B cell (primary cell): ENCODE measurements at regions not wholly inside any gene's neighbourhood (a gene's known extent, or its start where the extent isn't known, plus 50 kb on each side); places are given as distances from the start of the nearest gene placed in this dataset.

ENCODE experiments used
- ATAC-seq: fragments of 200-7000 bp; cut with Tn5 transposase; one replicate; pipeline ENCODE4 v1.10.0; 2021; ENCODE audit warnings: low read depth, mild to moderate bottlenecking, moderate number of reproducible peaks, moderate library complexity
- CTCF ChIA-PET: fragments of 350-600 bp; sonication (Branson Sonifier 250); formaldehyde crosslinking; loops from one replicate; lab custom pipeline; 2021; ENCODE audit warnings: antibody characterized with exemption, inconsistent platforms; lab: Charles Lee
- POLR2A ChIA-PET: fragments of 350-600 bp; sonication (Branson Sonifier 250); formaldehyde crosslinking; loops from one replicate; lab custom pipeline; 2021; ENCODE audit warnings: antibody characterized with exemption; lab: Charles Lee
- DNase-seq: peaks from one replicate; pipeline ENCODE4 v3.0.0; 2013
- H2AFZ ChIP-seq: 2 replicates; pipeline ENCODE4 v1.6.1; 2012; ENCODE audit warnings: mild to moderate bottlenecking, low read depth, low read length; ENCODE audit not compliant: insufficient read depth, poor library complexity, severe bottlenecking
- H3K27ac ChIP-seq, 2 donors: 1 replicate in 1 of 2; 2 replicates in 1 of 2; pipeline ENCODE4 v1.5.1; 2012 to 2013; ENCODE audit warnings: low read length in 2 of 2, mild to moderate bottlenecking in 2 of 2, moderate library complexity in 1 of 2
- H3K27me3 ChIP-seq, 4 experiments: fragments of 200-600 bp in 1 of 4; sonication (generic) in 1 of 4; replicated peaks in 1 of 4; 1 replicate in 2 of 4; 2 replicates in 2 of 4; pipeline versions ENCODE4 v1.6.1 to v1.7.0; 2013 to 2016; ENCODE audit warnings: low read length in 3 of 4, mild to moderate bottlenecking in 2 of 4, mixed read lengths in 1 of 4, moderate library complexity in 1 of 4; ENCODE audit not compliant: insufficient read depth in 4 of 4, control insufficient read depth in 3 of 4; ENCODE audit errors: control extremely low read depth in 1 of 4
- H3K36me3 ChIP-seq, 2 experiments: replicated peaks in 1 of 2; 1 replicate in 1 of 2; 2 replicates in 1 of 2; pipeline versions ENCODE4 v1.6.1 to v1.7.1; 2013; ENCODE audit warnings: low read length in 1 of 2; ENCODE audit not compliant: insufficient read depth in 2 of 2, control insufficient read depth in 1 of 2; ENCODE audit errors: control extremely low read depth in 1 of 2, extremely low read depth in 1 of 2
- H3K4me1 ChIP-seq, 2 donors: fragments of 200-600 bp in 1 of 2; sonication (generic) in 1 of 2; 1 replicate in 1 of 2; 2 replicates in 1 of 2; pipeline versions ENCODE4 v1.5.1 to v1.6.1; 2013 to 2017; ENCODE audit warnings: low read length in 2 of 2; ENCODE audit not compliant: control insufficient read depth in 2 of 2, insufficient read depth in 2 of 2
- H3K4me2 ChIP-seq: replicated peaks from 2 replicates; pipeline ENCODE3; 2012; ENCODE audit warnings: mild to moderate bottlenecking, low read depth, low read length; ENCODE audit not compliant: poor library complexity, severe bottlenecking
- H3K4me3 ChIP-seq, 5 experiments: fragments of 200-600 bp in 1 of 5; sonication (generic) in 1 of 5; 1 replicate in 3 of 5; 2 replicates in 2 of 5; pipeline versions ENCODE4 v1.5.1 to v1.7.0; 2011 to 2016; ENCODE audit warnings: low read length in 4 of 5, mild to moderate bottlenecking in 4 of 5, low read depth in 2 of 5, control low read depth in 1 of 5, moderate library complexity in 1 of 5; ENCODE audit not compliant: insufficient read depth in 1 of 5; ENCODE audit errors: control extremely low read depth in 1 of 5, extremely low read depth in 1 of 5
- H3K79me2 ChIP-seq: fragments of 200-600 bp; sonication (generic); one replicate; pipeline ENCODE4 v1.6.0; 2016; ENCODE audit warnings: low read length; ENCODE audit not compliant: control insufficient read depth, insufficient read depth
- H3K9ac ChIP-seq: fragments of 200-600 bp; sonication (generic); 2 replicates; pipeline ENCODE4 v1.6.1; 2017; ENCODE audit warnings: mild to moderate bottlenecking, low read length, moderate library complexity
- H3K9me3 ChIP-seq, 3 donors: one replicate each; pipeline versions ENCODE4 v1.6.1 to v1.7.1; 2013; ENCODE audit warnings: low read length in 2 of 3; ENCODE audit not compliant: control insufficient read depth in 2 of 3, insufficient read depth in 1 of 3; ENCODE audit errors: control extremely low read depth in 1 of 3
- H4K20me1 ChIP-seq: 2 replicates; pipeline ENCODE4 v1.6.0; 2012; ENCODE audit warnings: mild to moderate bottlenecking, low read length; ENCODE audit not compliant: insufficient read depth, control insufficient read depth, poor library complexity, severe bottlenecking
- H3K27ac Mint-ChIP-seq: one replicate; pipeline ENCODE4 v1.8.0; 2021; ENCODE audit warnings: mixed read lengths
- H3K27me3 Mint-ChIP-seq: one replicate; pipeline ENCODE4 v1.8.0; 2021; ENCODE audit warnings: mixed read lengths
- H3K4me1 Mint-ChIP-seq: one replicate; pipeline ENCODE4 v1.8.0; 2021; ENCODE audit warnings: mixed read lengths
- H3K4me3 Mint-ChIP-seq: one replicate; pipeline ENCODE4 v1.8.0; 2021; ENCODE audit warnings: mixed read lengths
- H3K9me3 Mint-ChIP-seq: one replicate; pipeline ENCODE4 v1.8.0; 2022; ENCODE audit warnings: mixed read lengths; ENCODE audit not compliant: insufficient read depth
- CTCF ChIP-seq: fragments of 200-600 bp; IDR thresholded peaks from one replicate; pipeline ENCODE4 v1.8.0; 2022; ENCODE audit warnings: antibody characterized with exemption, mild to moderate bottlenecking
- EZH2 ChIP-seq: IDR thresholded peaks from 2 replicates; pipeline ENCODE4 v1.6.1; 2012; ENCODE audit warnings: borderline replicate concordance, low read depth, mild to moderate bottlenecking, moderate library complexity, low read length; ENCODE audit not compliant: insufficient read depth, poor library complexity, severe bottlenecking
- whole genome bisulfite sequencing: methylation state at CpG from one replicate; pipeline ENCODE4 v1.1.5; 2013; ENCODE audit warnings: missing lambda C conversion rate; ENCODE audit not compliant: insufficient coverage; 5-methylcytosine and 5-hydroxymethylcytosine counted together
- intact Hi-C: fragments of 100-400 bp; cut with micrococcal nuclease; formaldehyde crosslinking; loops from one replicate; pipeline ENCODE4 v1.10.0; 2022

DNA sequence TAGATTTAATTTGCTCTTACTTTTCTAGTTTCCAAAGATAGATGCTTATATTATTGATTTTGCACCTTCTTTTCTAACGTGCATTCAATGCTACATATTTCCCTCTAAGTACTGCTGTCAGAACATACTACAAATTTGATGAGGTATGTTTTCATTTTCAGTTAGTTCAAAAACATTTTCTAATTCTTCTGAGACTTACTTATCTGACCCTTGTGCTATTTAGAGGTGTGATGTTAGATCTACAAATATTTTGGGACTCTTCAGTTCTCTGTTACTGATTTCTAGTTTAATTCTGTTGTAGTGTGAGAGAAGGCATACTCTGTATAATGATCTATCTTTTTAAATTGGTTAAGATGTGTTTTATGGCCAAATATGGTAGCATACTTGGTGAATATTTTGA is 97.8 kb upstream of the TMEM168 start:
- no peak for ATAC-seq
- Mint-ChIP-seq H3K27ac (no peak overlapping the region), H3K27me3 (no peaks in the 10 kb centered on the region), H3K4me3 (no peak overlapping the region), H3K9me3 (peaks cover 3% of the 10 kb centered on the region), H3K4me1 (peaks cover 16% of the 10 kb centered on the region)
- DNase-seq = no peak
- POLR2A ChIA-PET = no interaction called here
- no peaks in the 10 kb centered on the region for H3K36me3 ChIP-seq
- CTCF ChIA-PET = no interaction called here
- H3K27me3 ChIP-seq = no peaks in the 10 kb centered on the region
- no peak overlapping the region for H3K4me3 ChIP-seq
- no peak overlapping the region for H2AFZ ChIP-seq
- H3K27ac ChIP-seq = no peak overlapping the region
- TF ChIP-seq EZH2 (no peak), CTCF (no peak)
- intact Hi-C loops = loop anchor here (10.0 kb wide), 1 partner anchor 433 kb away; the partner anchor contains the start of gene IFRD1
- WGBS = no CpG with 5 or more reads among the region's 1 CpG
- no peak overlapping the region for H3K4me2 ChIP-seq
- no peaks in the 10 kb centered on the region for H3K79me2 ChIP-seq
- peaks cover 2 to 3% of the 10 kb centered on the region in 2 donors for H3K4me1 ChIP-seq
- H4K20me1 ChIP-seq = no peaks in the 10 kb centered on the region
- peaks cover 0 to 7% (median 0%) of the 10 kb centered on the region in 3 donors for H3K9me3 ChIP-seq
- no peak overlapping the region for H3K9ac ChIP-seq

- H2AFZ ChIP-seq = no peak overlapping the region
- H3K79me2 ChIP-seq = no peaks in the 10 kb centered on the region
- WGBS = no CpG with 5 or more reads among the region's 1 CpG
- no peaks in the 10 kb centered on the region for H3K36me3 ChIP-seq
- no peak overlapping the region for H3K27ac ChIP-seq
- H3K4me1 ChIP-seq = peaks cover 5 to 6% of the 10 kb centered on the region in 2 donors
- intact Hi-C loops = loop anchor here (10.0 kb wide), 1 partner anchor 433 kb away; the partner anchor contains the start of gene IFRD1
- no peak overlapping the region for H3K4me3 ChIP-seq
- CTCF ChIA-PET = no interaction called here
- Mint-ChIP-seq H3K4me3 (no peak overlapping the region), H3K4me1 (peaks cover 20% of the 10 kb centered on the region), H3K27ac (no peak overlapping the region), H3K9me3 (peaks cover 3% of the 10 kb centered on the region), H3K27me3 (no peaks in the 10 kb centered on the region)
- H3K27me3 ChIP-seq = no peaks in the 10 kb centered on the region
- DNase-seq (no peak), ATAC-seq (no peak)
- H3K4me2 ChIP-seq = no peak overlapping the region
- no peaks in the 10 kb centered on the region for H4K20me1 ChIP-seq
- H3K9ac ChIP-seq = no peak overlapping the region
- POLR2A ChIA-PET = no interaction called here
- no peak for TF ChIP-seq EZH2
- TF ChIP-seq CTCF = no peak
- H3K9me3 ChIP-seq = peaks cover 0 to 7% (median 0%) of the 10 kb centered on the region in 3 donors
These were observed 97.1 kb upstream of the TMEM168 start for GRCh38 chr7:112887337-112887736.
